SIG-M5 treated with dmso at 0.1 percent for 504 hours (cell line): ENCODE measurements at regions not wholly inside any gene's neighbourhood (a gene's known extent, or its start where the extent isn't known, plus 50 kb on each side); places are given as distances from the start of the nearest gene placed in this dataset.
"Not testable (repeated sequence)": the region's sequence is repeated elsewhere in the genome, so short reads cannot be mapped to it uniquely, and the experiment has no call there.

Experiments
- DNase-seq: peaks from one replicate; lab custom pipeline; 2025; ENCODE audit not compliant: unreplicated experiment; lab: John Stamatoyannopoulos, UW

GRCh38 chr13:111411919-111412650, 91.6 kb downstream of the TEX29 start:
- DNase-seq: no peak

DNA sequence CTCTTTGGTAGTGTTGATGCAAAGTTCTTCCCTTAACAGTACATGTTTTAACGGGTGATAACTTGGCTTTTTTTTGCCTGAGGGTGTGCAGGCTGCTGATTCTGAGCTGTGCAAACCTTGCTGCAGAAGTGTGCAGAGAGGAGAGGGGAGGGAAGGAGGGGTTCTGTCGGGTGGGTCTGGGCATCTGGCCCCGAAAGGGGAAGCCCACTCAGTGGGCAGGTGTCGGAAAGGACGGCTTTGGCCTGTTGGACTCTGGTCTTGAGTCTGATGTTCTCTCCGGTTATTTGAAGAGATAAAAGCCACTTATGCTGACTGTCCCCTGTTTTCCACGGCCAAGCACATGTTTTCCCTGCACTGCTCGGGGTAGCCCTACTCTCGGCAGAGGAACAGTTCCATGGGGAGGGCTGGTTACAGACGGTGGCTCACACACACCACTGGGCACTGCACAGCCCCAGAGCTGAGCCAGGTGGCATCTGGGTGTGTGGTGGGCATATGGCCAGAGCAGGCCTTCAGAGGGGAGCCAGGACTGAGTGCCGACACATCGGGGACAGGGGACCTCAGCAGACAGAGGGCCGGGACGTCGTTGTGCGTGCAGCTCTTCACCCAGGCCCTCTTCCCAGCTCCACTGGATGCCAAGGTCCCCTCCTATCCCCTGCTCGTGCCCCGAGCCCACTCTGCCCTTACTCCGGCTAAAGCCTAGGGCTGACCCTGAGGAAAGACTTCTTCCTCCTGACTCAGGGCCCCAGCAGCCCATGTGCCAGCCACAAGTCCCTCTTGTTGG, 93.2 kb downstream of the TEX29 start:
- DNase-seq: no peak

GRCh38 chr13:111414341-111414740, 93.9 kb downstream of the TEX29 start:
- DNase-seq: no peak

- DNase-seq: no peak
Measured at GRCh38 chr13:111415246-111415645, 94.8 kb downstream of the TEX29 start.

DNA sequence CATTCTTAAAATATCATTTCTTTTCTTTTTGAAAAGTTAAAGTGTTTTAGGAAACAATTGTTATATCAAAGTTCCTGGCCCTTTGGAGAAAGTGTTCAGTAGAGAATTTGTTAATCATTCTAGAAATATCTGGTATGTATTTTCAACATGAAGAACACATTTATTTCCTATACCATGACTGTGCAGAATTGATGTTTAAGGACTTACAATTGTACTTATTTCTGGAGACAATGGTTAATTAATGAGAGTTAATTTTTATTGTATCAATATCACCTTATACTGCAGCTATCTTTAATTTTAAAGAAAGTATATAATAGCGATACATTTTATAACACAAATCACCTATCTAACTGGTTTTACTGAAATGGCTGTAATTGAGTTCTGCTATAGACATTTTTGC, 95.3 kb downstream of the TEX29 start:
- no peak for DNase-seq

DNA sequence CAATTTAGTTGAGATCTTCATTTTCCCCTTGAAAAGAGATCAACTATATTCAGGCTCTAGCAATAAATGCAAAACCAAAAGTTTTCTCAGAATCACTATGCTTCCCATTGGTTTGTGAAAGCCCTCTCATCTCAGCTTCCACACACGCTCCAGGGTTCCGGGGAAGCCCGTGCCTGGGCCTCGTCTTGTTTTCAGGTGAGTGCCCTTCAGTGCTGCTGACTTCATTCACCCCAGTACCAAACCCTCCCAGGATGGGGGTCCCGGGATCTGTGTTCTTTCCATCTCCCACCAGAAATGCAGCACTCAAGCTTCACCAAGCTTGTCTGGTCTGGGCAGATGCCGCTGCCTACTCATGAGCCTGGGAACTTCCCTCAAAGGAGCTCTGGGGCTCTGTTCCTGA, 97.7 kb downstream of the TEX29 start:
- no peak for DNase-seq

GRCh38 chr13:111420113-111420876, 99.9 kb downstream of the TEX29 start:
- no peak for DNase-seq

DNA sequence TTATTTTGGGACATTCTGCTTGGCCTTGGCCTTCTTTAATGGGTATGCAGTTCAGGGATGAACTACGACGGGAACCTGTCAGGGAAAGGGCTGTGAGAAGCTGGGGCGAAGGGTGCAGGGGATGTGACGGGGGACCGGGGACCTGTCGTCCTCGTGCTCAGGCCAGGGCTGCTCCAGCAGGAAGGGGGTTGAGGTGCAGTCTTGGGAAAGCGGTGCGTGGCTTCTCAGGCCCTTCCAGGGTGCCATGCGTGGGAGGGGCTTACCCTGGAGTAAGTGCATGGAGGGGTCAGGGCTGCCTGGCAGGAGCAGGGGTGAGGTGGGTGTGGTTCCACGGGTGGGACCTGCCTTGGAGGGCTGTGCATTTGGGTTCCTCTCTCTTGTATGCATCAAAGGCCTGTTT, 100.8 kb downstream of the TEX29 start:
- no peak for DNase-seq

- no peak for DNase-seq
Measured at GRCh38 chr13:111422348-111422747, 101.9 kb downstream of the TEX29 start.

GRCh38 chr13:111423168-111423785, 102.8 kb downstream of the TEX29 start:
- DNase-seq: no peak

DNA sequence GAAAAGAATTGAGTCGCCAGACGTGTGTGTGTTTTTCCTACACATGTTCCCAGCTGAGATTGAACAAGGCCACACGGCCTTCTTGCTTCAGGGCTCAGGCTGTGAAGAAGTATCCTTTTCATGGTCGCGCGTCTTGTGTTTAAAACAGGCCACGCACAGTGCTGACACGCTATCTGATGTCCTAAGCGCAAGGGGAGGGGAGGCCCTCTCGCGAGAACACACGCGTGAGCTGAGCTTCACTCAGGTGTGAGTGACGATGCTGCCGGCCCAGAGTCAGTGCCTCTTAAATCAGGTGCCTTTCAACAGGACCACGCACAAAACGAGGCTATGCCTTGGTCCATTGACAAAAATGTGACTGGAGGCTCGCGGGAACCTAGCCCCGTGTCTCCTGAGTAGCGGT, 103.7 kb downstream of the TEX29 start:
- DNase-seq: no peak

GRCh38 chr13:111425326-111425725, 104.9 kb downstream of the TEX29 start:
- no peak for DNase-seq

GRCh38 chr13:111429064-111429558, 108.7 kb downstream of the TEX29 start:
- DNase-seq: peak; percentile 14

- no peak for DNase-seq
Measured at GRCh38 chr13:111431206-111431605, 110.8 kb downstream of the TEX29 start.

DNA sequence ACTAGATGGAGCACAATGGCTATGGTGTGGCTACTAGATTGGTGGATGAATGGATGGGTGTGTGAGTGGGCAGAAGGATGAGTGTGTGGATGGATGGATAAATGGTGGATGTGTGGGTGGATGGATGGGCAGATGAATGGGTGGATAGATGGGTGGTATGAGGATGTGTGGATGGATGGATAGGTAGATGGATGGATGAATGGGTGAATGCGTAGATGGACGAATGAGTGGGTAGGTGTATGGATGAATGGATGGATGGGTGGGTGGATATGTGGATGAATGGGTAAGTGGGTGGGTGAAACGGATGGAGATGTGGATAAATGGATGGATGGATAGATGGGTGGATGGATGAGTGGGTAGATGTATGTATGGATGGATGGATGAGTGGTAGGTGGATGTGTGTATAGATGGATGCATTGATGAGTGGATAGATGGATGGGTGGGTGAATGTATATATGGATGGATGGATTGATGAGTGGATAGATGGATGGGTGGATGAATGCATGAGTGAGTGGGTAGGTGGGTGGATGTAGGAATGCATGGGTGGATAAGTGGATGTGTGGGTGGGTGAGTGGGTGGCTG, 114.2 kb downstream of the TEX29 start:
- no peak for DNase-seq

- DNase-seq: no peak
Measured at GRCh38 chr13:111436446-111436845, 116.0 kb downstream of the TEX29 start.

DNA sequence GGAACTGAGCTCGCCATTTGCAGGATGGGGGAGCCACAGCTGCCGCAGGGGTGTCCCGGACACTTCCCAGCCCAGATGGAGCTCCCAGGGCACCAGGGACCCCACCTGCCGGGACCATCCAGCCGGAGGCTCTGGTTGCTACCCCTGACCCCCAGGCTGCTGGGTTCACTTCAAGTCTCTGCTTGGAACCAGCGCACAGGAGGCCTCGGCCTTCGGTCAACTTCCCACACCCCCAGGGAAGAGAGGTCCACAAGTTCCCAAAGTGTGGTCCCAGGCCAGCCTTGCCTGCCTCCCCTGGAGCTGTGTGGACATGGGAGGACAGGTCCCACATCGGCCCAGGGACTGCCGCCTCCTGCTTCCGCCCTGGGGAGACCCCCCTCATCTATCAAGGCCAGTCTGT, 117.0 kb downstream of the TEX29 start:
- no peak for DNase-seq

GRCh38 chr13:111437856-111438547, 117.6 kb downstream of the TEX29 start:
- DNase-seq: no peak

- not testable (repeated sequence) for DNase-seq
Measured at GRCh38 chr13:111440492-111440891, 120.0 kb downstream of the TEX29 start.

DNA sequence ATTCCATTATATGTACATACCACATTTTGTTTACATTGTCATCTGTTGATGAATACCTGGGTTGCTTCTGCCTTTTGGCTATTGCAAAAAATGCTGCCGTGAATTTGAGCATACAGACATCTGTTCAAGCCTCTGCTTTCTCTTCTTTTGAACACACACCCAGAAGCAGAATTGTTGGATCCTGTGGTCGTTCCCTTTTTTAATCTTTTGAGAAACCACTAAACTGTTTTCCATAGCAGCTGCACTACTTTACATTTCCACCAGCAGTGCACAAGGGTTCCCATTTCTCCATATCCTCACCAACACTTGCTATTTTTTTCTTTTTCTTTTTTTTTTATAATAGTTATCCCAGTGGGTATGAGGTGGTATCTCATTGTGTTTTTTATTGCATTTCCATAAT, 123.5 kb downstream of the TEX29 start:
- no peak for DNase-seq
